Astrocyte of the cerebellum (primary cell): ENCODE measurements at regions not wholly inside any gene's neighbourhood (a gene's known extent, or its start where the extent isn't known, plus 50 kb on each side); places are given as distances from the start of the nearest gene placed in this dataset.

ENCODE experiments used
- DNase-seq: peaks from one replicate; pipeline ENCODE4 v3.0.0-alpha.2; 2011; ENCODE audit warnings: low read depth
- H3K4me3 ChIP-seq: 2 replicates; pipeline ENCODE4 v1.5.1; 2011; ENCODE audit warnings: mild to moderate bottlenecking, low read depth, low read length, moderate library complexity
- CTCF ChIP-seq: IDR thresholded peaks from 2 replicates; pipeline ENCODE4 v1.5.1; 2012; ENCODE audit warnings: low read length, low read depth, moderate library complexity, mild to moderate bottlenecking; ENCODE audit errors: missing control alignments
- in situ Hi-C: cut with HindIII; loops from 2 replicates; pipeline ENCODE4 v1.10.0; 2017; ENCODE audit warnings: low sequenced_read_pairs

DNA sequence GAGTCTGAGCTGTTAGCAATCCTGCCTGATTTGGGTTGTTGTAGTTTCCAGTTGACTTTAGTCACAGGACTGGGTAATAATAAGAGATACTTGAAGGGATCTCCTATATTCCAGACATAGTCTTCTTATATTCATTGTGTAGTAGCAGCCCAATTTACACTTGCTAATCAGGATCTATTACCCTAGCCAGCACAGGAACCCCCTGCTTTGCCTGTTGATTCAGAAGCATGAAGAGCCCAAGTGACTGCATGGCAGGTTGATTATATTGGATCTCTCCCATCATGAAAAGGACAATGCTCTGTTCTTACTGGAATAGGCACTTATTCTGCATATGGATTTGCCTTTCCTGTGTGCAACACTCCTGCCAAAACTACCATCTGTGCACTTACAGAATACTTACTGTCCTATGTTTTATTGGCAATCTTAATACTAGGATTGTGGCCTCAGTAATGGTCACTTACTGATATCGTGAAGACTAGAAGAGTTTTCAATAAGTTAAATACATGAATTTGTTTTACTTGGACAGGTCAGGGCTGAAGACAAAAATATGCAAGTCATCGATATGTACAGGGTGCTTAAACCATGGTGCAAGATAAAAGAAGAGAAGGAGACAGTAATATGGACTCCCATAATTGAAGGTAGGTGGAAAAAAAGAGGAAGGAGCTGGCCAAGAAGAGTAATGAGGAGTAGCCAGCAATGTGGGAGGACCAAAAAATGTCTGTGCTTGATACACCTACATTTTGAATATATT, 304.1 kb downstream of the MCTP2 start:
- no peak for DNase-seq
- H3K4me3 ChIP-seq = no peak overlapping the region
- TF ChIP-seq CTCF = no peak
- in situ Hi-C loops = no loop called here

DNA sequence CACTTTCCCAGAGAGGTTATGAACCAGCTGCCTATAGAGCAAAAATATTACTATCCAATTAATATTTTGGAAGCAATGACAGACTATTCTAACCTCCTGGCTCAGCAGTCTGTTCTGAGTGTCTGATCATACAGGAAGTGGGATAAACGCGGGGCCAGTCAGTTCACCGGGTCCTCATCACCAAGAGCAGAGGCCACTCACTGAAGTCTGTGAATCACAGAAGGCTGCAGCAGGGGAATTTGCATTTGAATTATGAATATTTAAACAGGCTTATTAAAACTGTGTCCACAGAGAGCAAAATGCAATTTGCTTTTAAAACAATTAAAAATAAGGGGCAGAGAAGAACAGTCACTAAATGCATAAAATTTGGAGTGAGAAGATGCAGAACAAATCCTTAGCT, 305.2 kb downstream of the MCTP2 start:
- no peak overlapping the region for H3K4me3 ChIP-seq
- DNase-seq = no peak
- in situ Hi-C loops = no loop called here
- TF ChIP-seq CTCF = no peak

- in situ Hi-C loops = no loop called here
- no peak overlapping the region for H3K4me3 ChIP-seq
- TF ChIP-seq CTCF = no peak
- DNase-seq = no peak
Measured at GRCh38 chr15:94538280-94538679, 306.9 kb downstream of the MCTP2 start.

GRCh38 chr15:94542391-94542790, 311.0 kb downstream of the MCTP2 start:
- no peak for TF ChIP-seq CTCF
- in situ Hi-C loops = no loop called here
- DNase-seq = no peak
- H3K4me3 ChIP-seq = no peak overlapping the region

GRCh38 chr15:94546808-94547207, 315.4 kb downstream of the MCTP2 start:
- in situ Hi-C loops = no loop called here
- no peak for DNase-seq
- no peak overlapping the region for H3K4me3 ChIP-seq
- TF ChIP-seq CTCF = no peak

DNA sequence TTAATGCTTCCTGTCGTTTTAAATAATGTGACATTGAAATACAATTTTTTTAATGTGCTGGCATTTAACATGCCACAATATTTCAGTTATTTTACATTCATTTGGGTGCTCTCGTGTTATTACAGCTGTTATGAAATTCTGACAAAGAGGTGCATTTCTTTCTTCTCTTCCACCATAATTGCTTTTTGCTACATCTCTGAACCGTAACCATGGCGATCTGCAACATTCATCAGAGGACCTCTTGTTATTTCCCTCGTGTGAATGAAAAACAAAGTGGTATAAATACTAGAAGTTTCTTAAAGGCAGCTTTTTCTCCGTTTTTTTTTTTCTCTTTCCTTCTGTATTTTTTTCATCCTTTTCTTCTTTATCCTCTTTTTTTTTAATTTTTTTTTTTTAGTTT, 316.4 kb downstream of the MCTP2 start:
- H3K4me3 ChIP-seq = no peak overlapping the region
- no peak for DNase-seq
- in situ Hi-C loops = no loop called here
- TF ChIP-seq CTCF = no peak
